Uterus (tissue), 3 donors: ENCODE measurements at regions not wholly inside any gene's neighbourhood (a gene's known extent, or its start where the extent isn't known, plus 50 kb on each side); places are given as distances from the start of the nearest gene placed in this dataset.

Experiments
- DNase-seq, 2 donors: peaks; one replicate each; pipeline ENCODE4 v3.0.0-alpha.2; 2019 to 2020
- H3K27ac ChIP-seq, 2 donors: fragments of 200-600 bp; sonication (generic); 1 replicate in 1 of 2; 2 replicates in 1 of 2; pipeline ENCODE4 v1.5.1; 2016 to 2018
- H3K27me3 ChIP-seq, 2 donors: fragments of 200-600 bp; sonication (generic); one replicate each; pipeline ENCODE4 v1.5.1; 2018 to 2019; ENCODE audit warnings: control low read depth in 1 of 2
- H3K36me3 ChIP-seq, 2 donors: fragments of 200-600 bp; sonication (generic); one replicate each; pipeline ENCODE4 v1.5.1; 2019; ENCODE audit warnings: control low read depth in 1 of 2
- H3K4me1 ChIP-seq, 2 donors: fragments of 200-600 bp; sonication (generic); one replicate each; pipeline ENCODE4 v1.5.1; 2018 to 2019; ENCODE audit warnings: control low read depth in 1 of 2
- H3K4me3 ChIP-seq, 2 donors: fragments of 200-600 bp; sonication (generic); 1 replicate in 1 of 2; 2 replicates in 1 of 2; pipeline ENCODE4 v1.5.1; 2018 to 2019; ENCODE audit warnings: mild to moderate bottlenecking in 1 of 2
- H3K9me3 ChIP-seq, 2 donors: fragments of 200-600 bp; sonication (generic); one replicate each; pipeline ENCODE4 v1.5.1; 2019; ENCODE audit warnings: control low read depth in 1 of 2
- CTCF ChIP-seq, 4 experiments: fragments of 200-600 bp in 2 of 4; fragments of 450-650 bp in 2 of 4; sonication (generic) in 2 of 4; IDR thresholded peaks; one replicate each; pipeline ENCODE4 v1.5.1; 2016 to 2019; ENCODE audit warnings: antibody characterized with exemption in 4 of 4, mild to moderate bottlenecking in 2 of 4, moderate library complexity in 1 of 4
- POLR2A ChIP-seq, 2 donors: fragments of 450-650 bp; IDR thresholded peaks; one replicate each; pipeline ENCODE4 v1.6.1; 2016; ENCODE audit warnings: antibody characterized with exemption in 2 of 2, mild to moderate bottlenecking in 1 of 2, moderate library complexity in 1 of 2
- intact Hi-C: fragments of 100-400 bp; cut with DNase I; formaldehyde crosslinking; loops from one replicate; pipeline ENCODE4 v1.15.1; 2023; ENCODE audit warnings: low total_unique reads
- donor health status: DM: yes; HTN: yes; CAD: no.

DNA sequence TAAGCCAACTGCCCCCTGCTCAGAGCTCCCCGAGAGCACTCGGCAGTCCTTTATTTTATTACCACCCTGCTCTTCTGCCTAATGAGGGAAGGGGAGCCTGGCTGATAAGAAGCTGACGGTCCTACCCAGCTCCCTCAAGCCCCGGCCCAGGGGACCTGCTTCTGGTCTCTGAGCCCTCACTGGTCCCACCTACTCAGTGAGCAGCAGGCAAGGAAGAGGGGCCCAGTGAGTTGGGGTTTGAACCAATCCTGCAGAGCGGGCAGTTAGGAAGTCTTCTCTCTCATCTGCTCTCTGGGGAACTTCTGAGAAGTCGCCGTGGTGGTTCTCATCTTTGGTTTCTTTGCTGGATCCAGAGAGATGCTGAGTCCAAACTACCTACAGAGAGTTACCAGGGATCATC lies 218.9 kb downstream of the NDUFA10 start:
- no peaks in the 10 kb centered on the region for H3K4me1 ChIP-seq
- H3K27ac ChIP-seq: no peak overlapping the region
- peak in 1 of 2 donors; percentile 9 for DNase-seq
- TF ChIP-seq CTCF (IDR thresholded peaks at IDR 0.05) (no peak), POLR2A (IDR thresholded peaks at IDR 0.05) (no peak)
- intact Hi-C loops: no loop called here
- no peaks in the 10 kb centered on the region for H3K27me3 ChIP-seq
- H3K9me3 ChIP-seq: no peaks in the 10 kb centered on the region
- no peaks in the 10 kb centered on the region for H3K36me3 ChIP-seq
- no peak overlapping the region for H3K4me3 ChIP-seq

DNA sequence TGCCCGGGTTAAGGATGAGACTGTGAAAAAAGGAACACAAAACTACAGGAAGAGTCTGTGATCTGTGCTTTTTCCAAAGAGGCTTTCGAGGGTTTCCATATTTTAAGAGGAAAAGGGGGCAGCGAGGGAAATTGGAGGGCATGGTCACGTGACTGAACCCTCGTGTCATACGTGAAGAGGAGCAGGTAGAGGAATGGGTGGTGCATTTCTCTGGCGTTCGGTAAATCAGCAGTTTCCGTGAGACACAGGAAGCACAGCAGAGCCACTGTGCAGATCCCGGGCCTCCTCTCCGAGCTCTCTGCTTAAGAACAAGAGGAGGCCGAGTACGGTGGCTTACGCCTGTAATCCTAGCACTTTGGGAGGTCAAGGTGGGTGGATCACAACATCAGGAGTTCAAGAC lies 219.7 kb downstream of the NDUFA10 start:
- Histone ChIP-seq H3K9me3 (no peaks in the 10 kb centered on the region), H3K36me3 (no peaks in the 10 kb centered on the region), H3K27me3 (no peaks in the 10 kb centered on the region), H3K4me3 (no peak overlapping the region), H3K27ac (no peak overlapping the region), H3K4me1 (no peaks in the 10 kb centered on the region)
- TF ChIP-seq CTCF (IDR thresholded peaks at IDR 0.05) (no peak), POLR2A (IDR thresholded peaks at IDR 0.05) (no peak)
- no peak for DNase-seq
- intact Hi-C loops: no loop called here

DNA sequence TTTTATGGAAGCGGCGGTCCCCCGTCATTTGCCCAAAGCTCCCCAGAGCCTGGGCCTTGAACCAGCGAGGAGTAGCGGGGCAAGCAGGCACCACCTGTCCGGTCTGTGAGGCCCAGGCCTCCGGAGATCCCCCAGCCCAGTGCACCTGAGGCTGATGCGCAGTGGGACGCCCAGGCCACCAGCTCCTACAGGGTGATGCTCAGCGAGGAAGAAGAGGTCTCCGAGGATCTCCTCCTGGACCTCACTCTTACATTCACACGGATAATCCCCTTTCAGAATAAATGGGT lies 220.2 kb downstream of the NDUFA10 start:
- Histone ChIP-seq H3K4me1 (no peaks in the 10 kb centered on the region), H3K36me3 (no peaks in the 10 kb centered on the region), H3K27me3 (no peaks in the 10 kb centered on the region), H3K27ac (no peak overlapping the region), H3K9me3 (no peaks in the 10 kb centered on the region), H3K4me3 (no peak overlapping the region)
- intact Hi-C loops: no loop called here
- DNase-seq: no peak
- TF ChIP-seq CTCF (IDR thresholded peaks at IDR 0.05): no peak
- no peak for TF ChIP-seq POLR2A (IDR thresholded peaks at IDR 0.05)

GRCh38 chr2:239804161-239805042 lies 220.7 kb downstream of the NDUFA10 start:
- H3K4me3 ChIP-seq: no peak overlapping the region
- TF ChIP-seq CTCF (IDR thresholded peaks at IDR 0.05) (no peak), POLR2A (IDR thresholded peaks at IDR 0.05) (no peak)
- H3K9me3 ChIP-seq: no peaks in the 10 kb centered on the region
- H3K27ac ChIP-seq: no peak overlapping the region
- no peaks in the 10 kb centered on the region for H3K4me1 ChIP-seq
- DNase-seq: no peak
- no peaks in the 10 kb centered on the region for H3K27me3 ChIP-seq
- no peaks in the 10 kb centered on the region for H3K36me3 ChIP-seq
- intact Hi-C loops: no loop called here

- Histone ChIP-seq H3K9me3 (no peaks in the 10 kb centered on the region), H3K27ac (no peak overlapping the region), H3K27me3 (no peaks in the 10 kb centered on the region), H3K36me3 (no peaks in the 10 kb centered on the region), H3K4me3 (no peak overlapping the region), H3K4me1 (no peaks in the 10 kb centered on the region)
- no peak for TF ChIP-seq POLR2A (IDR thresholded peaks at IDR 0.05)
- no peak for TF ChIP-seq CTCF (IDR thresholded peaks at IDR 0.05)
- intact Hi-C loops: no loop called here
- no peak for DNase-seq
Observed at GRCh38 chr2:239803766-239804115, 221.4 kb downstream of the NDUFA10 start.
